ENCODE measurements at regions not wholly inside any gene's neighbourhood (a gene's known extent, or its start where the extent isn't known, plus 50 kb on each side); places are given as distances from the start of the nearest gene placed in this dataset.

DNA sequence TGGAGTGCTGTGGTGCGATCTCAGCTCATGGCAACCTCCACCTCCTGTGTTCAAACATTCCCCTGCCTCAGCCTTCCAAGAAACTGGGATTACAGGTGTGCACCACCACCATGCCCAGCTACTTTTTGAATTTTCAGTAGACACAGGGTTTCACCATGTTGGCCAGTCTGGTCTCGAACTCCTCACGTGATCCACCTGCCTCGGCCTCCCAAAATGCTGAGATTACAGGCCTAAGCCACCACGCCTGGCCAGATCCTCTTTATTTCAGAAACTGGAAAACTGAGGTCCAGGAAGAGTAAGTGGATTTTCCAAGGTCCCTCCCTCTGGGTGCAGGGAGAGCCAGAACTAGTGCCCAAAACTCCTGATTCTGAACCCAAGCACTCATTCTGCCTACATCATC is 413.1 kb upstream of the AUTS2 start:
- TF ChIP-seq, protein P1, sequence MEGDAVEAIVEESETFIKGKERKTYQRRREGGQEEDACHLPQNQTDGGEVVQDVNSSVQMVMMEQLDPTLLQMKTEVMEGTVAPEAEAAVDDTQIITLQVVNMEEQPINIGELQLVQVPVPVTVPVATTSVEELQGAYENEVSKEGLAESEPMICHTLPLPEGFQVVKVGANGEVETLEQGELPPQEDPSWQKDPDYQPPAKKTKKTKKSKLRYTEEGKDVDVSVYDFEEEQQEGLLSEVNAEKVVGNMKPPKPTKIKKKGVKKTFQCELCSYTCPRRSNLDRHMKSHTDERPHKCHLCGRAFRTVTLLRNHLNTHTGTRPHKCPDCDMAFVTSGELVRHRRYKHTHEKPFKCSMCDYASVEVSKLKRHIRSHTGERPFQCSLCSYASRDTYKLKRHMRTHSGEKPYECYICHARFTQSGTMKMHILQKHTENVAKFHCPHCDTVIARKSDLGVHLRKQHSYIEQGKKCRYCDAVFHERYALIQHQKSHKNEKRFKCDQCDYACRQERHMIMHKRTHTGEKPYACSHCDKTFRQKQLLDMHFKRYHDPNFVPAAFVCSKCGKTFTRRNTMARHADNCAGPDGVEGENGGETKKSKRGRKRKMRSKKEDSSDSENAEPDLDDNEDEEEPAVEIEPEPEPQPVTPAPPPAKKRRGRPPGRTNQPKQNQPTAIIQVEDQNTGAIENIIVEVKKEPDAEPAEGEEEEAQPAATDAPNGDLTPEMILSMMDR (IDR thresholded peaks at IDR 0.05; ENCODE audit: low read depth, low read length, poor library complexity, severe bottlenecking) = no peak
- TF ChIP-seq EZH2phosphoT487 (IDR thresholded peaks at IDR 0.05; ENCODE audit: borderline replicate concordance, low read length) = no peak

Data from DOHH2 (cell line).